ENCODE measurements at regions not wholly inside any gene's neighbourhood (a gene's known extent, or its start where the extent isn't known, plus 50 kb on each side); places are given as distances from the start of the nearest gene placed in this dataset.

DNA sequence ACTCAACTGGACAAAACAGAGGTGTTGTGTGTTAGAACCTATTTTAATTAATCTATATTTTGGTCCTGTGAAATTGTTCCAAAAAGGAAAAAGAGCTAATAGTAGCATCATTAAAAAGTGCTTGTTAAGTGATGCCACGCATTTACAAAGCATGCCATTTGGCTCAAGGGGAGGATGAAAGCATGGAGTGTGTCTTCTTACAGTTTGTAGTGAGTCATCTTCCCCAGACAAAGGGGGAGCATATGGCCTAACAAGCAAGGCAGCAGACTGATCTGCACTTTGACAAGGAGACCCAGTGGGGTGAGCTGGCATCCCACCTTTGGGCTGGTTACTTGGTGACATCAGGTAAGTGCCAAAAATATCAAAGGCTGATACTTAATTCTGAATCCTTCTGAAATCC lies 297.0 kb downstream of the FGF9 start:
- no peak for TF ChIP-seq POLR2AphosphoS5 (IDR thresholded peaks at IDR 0.05; ENCODE audit: low read depth)
- TF ChIP-seq EZH2 (IDR thresholded peaks at IDR 0.05; ENCODE audit: low read depth, unreplicated experiment) = no peak
- TF ChIP-seq CTCF (conservative IDR thresholded peaks at IDR 0.05; ENCODE audit: low read depth in 2 of 2) = no peak
- TF ChIP-seq ZNF114 (CRISPR knock-in tag; IDR thresholded peaks at IDR 0.05) = no peak
- TF ChIP-seq ETS1 (IDR thresholded peaks at IDR 0.05) = no peak
- TF ChIP-seq, protein P1, sequence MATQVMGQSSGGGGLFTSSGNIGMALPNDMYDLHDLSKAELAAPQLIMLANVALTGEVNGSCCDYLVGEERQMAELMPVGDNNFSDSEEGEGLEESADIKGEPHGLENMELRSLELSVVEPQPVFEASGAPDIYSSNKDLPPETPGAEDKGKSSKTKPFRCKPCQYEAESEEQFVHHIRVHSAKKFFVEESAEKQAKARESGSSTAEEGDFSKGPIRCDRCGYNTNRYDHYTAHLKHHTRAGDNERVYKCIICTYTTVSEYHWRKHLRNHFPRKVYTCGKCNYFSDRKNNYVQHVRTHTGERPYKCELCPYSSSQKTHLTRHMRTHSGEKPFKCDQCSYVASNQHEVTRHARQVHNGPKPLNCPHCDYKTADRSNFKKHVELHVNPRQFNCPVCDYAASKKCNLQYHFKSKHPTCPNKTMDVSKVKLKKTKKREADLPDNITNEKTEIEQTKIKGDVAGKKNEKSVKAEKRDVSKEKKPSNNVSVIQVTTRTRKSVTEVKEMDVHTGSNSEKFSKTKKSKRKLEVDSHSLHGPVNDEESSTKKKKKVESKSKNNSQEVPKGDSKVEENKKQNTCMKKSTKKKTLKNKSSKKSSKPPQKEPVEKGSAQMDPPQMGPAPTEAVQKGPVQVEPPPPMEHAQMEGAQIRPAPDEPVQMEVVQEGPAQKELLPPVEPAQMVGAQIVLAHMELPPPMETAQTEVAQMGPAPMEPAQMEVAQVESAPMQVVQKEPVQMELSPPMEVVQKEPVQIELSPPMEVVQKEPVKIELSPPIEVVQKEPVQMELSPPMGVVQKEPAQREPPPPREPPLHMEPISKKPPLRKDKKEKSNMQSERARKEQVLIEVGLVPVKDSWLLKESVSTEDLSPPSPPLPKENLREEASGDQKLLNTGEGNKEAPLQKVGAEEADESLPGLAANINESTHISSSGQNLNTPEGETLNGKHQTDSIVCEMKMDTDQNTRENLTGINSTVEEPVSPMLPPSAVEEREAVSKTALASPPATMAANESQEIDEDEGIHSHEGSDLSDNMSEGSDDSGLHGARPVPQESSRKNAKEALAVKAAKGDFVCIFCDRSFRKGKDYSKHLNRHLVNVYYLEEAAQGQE (IDR thresholded peaks at IDR 0.05; ENCODE audit: unreplicated experiment) = no peak
- TF ChIP-seq CREB1 (CRISPR knock-in tag; IDR thresholded peaks at IDR 0.05; ENCODE audit: low read depth) = no peak
- TF ChIP-seq STAT1 (IDR thresholded peaks at IDR 0.05; ENCODE audit: unreplicated experiment) = no peak
- no peak for TF ChIP-seq EZH2phosphoT487 (IDR thresholded peaks at IDR 0.05; ENCODE audit: unreplicated experiment)
- no peak for TF ChIP-seq NANOG (IDR thresholded peaks at IDR 0.05; ENCODE audit: borderline replicate concordance)
- no peak for TF ChIP-seq JUNB (IDR thresholded peaks at IDR 0.05; ENCODE audit: unreplicated experiment)
- TF ChIP-seq ZNF331 (CRISPR knock-in tag; IDR thresholded peaks at IDR 0.05; ENCODE audit: low read depth) = no peak

Measured in GM23338 (cell line).